ENCODE measurements at regions not wholly inside any gene's neighbourhood (a gene's known extent, or its start where the extent isn't known, plus 50 kb on each side); places are given as distances from the start of the nearest gene placed in this dataset.

GRCh38 chr4:45566896-45567603 lies 556.8 kb downstream of the GABRG1 start:
- no peak for TF ChIP-seq CTCF (IDR thresholded peaks at IDR 0.05)
- TF ChIP-seq POLR2A (IDR thresholded peaks at IDR 0.05): no peak
- Histone ChIP-seq H3K36me3 (no peaks in the 10 kb centered on the region), H3K9me3 (no peaks in the 10 kb centered on the region), H3K27me3 (no peaks in the 10 kb centered on the region), H3K4me1 (no peaks in the 10 kb centered on the region), H3K4me3 (replicated peaks in 1 of 3) (no peak overlapping the region), H3K27ac (no peak overlapping the region)
- WGBS, 2 donors: 79 to 84% methylated on average over 8 to 14 of the region's 19 CpGs
- DNase-seq: no peak
- intact Hi-C loops (cut with DNase I): no loop called here

- TF ChIP-seq POLR2A (IDR thresholded peaks at IDR 0.05) (no peak), CTCF (IDR thresholded peaks at IDR 0.05) (no peak)
- Histone ChIP-seq H3K9me3 (no peaks in the 10 kb centered on the region), H3K27me3 (no peaks in the 10 kb centered on the region), H3K4me1 (peaks cover 12 to 21% of the 10 kb centered on the region in 2 donors), H3K36me3 (no peaks in the 10 kb centered on the region), H3K4me3 (replicated peaks in 1 of 3) (no peak overlapping the region), H3K27ac (no peak overlapping the region)
- intact Hi-C loops (cut with DNase I): no loop called here
- 53 to 65% methylated on average over 1 of the region's 1 CpG for WGBS, 2 donors
- DNase-seq: no peak
Observed at GRCh38 chr4:45554423-45554822, 569.4 kb downstream of the GABRG1 start.

DNA sequence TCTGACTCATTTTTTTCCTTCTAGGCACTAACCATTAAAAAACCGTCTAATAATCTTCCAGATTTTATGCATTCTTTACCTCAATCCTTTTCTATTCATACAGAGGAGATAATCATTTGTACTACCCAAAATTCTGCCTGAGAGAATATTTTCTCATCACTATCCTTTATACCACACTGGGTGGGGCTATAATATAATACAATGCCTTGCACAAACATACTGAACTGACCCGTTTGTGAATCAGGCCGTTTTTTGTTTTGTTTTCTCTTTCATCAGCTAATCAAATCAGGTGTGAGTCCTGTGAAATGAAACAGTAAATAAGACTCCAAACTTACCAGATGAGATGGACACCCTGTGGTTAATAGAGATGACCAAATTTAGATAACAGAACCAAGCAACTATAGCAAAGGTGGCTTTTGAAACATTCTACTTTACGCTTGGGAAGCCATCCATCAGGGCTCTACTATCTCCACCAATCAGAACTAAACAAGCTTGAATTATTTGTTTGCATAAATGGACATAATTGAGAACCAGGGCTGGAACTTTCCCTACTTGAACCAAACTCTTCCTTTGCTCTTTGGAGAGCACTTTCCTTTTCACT lies 573.0 kb downstream of the GABRG1 start:
- peak in 1 of 2 donors; percentile 13 for DNase-seq
- intact Hi-C loops (cut with DNase I): no loop called here
- 26 to 27% methylated on average over 4 of the region's 4 CpGs for WGBS, 2 donors
- Histone ChIP-seq H3K36me3 (no peaks in the 10 kb centered on the region), H3K9me3 (no peaks in the 10 kb centered on the region), H3K4me3 (replicated peaks in 1 of 3) (no peak overlapping the region), H3K4me1 (peaks cover 12 to 15% of the 10 kb centered on the region in 2 donors), H3K27me3 (no peaks in the 10 kb centered on the region), H3K27ac (peak overlapping the region in 2 of 3 donors; percentile 33 to 60)
- TF ChIP-seq CTCF (IDR thresholded peaks at IDR 0.05) (peak in 1 of 6 experiments; percentile 26), POLR2A (IDR thresholded peaks at IDR 0.05) (no peak)

GRCh38 chr4:45539142-45539814 lies 584.6 kb downstream of the GABRG1 start:
- Histone ChIP-seq H3K4me1 (no peaks in the 10 kb centered on the region), H3K4me3 (replicated peaks in 1 of 3) (no peak overlapping the region), H3K9me3 (no peaks in the 10 kb centered on the region), H3K27ac (no peak overlapping the region), H3K27me3 (no peaks in the 10 kb centered on the region), H3K36me3 (no peaks in the 10 kb centered on the region)
- no peak for DNase-seq
- intact Hi-C loops (cut with DNase I): no loop called here
- 89 to 95% methylated on average over 2 of the region's 2 CpGs for WGBS, 2 donors
- TF ChIP-seq POLR2A (IDR thresholded peaks at IDR 0.05) (no peak), CTCF (IDR thresholded peaks at IDR 0.05) (no peak)

GRCh38 chr4:45530498-45530897 lies 593.4 kb downstream of the GABRG1 start:
- no peaks in the 10 kb centered on the region for H3K9me3 ChIP-seq
- H3K27ac ChIP-seq: no peak overlapping the region
- no peak overlapping the region for H3K4me3 ChIP-seq (replicated peaks in 1 of 3)
- H3K27me3 ChIP-seq: no peaks in the 10 kb centered on the region
- intact Hi-C loops (cut with DNase I): no loop called here
- H3K36me3 ChIP-seq: no peaks in the 10 kb centered on the region
- H3K4me1 ChIP-seq: no peaks in the 10 kb centered on the region
- WGBS, 2 donors: 90 to 97% methylated on average over 5 to 6 of the region's 14 CpGs
- DNase-seq: no peak
- TF ChIP-seq POLR2A (IDR thresholded peaks at IDR 0.05) (no peak), CTCF (IDR thresholded peaks at IDR 0.05) (no peak)
